WERI-Rb-1 (cell line): ENCODE measurements at regions not wholly inside any gene's neighbourhood (a gene's known extent, or its start where the extent isn't known, plus 50 kb on each side); places are given as distances from the start of the nearest gene placed in this dataset.

ENCODE experiments used
- DNase-seq: peaks from one replicate; pipeline ENCODE4 v3.0.0-alpha.2; 2020
- H3K27ac ChIP-seq: fragments of 250-450 bp; sonication (Bioruptor Pico); 2 replicates; pipeline ENCODE4 v1.5.1; 2020; ENCODE audit warnings: mild to moderate bottlenecking, moderate library complexity
- H3K27me3 ChIP-seq: fragments of 250-450 bp; sonication (Bioruptor Pico); 2 replicates; pipeline ENCODE4 v1.5.1; 2021; ENCODE audit warnings: mild to moderate bottlenecking, low read depth, moderate library complexity; ENCODE audit not compliant: insufficient read depth, severe bottlenecking
- H3K36me3 ChIP-seq: fragments of 250-450 bp; sonication (Bioruptor Pico); 2 replicates; pipeline ENCODE4 v1.5.1; 2020; ENCODE audit warnings: mild to moderate bottlenecking, moderate library complexity
- H3K4me3 ChIP-seq: 2 replicates; pipeline ENCODE4 v1.5.1; 2011; ENCODE audit warnings: low read depth, mild to moderate bottlenecking, control low read depth, low read length
- H3K9me3 ChIP-seq: fragments of 250-450 bp; sonication (Bioruptor Pico); 2 replicates; pipeline ENCODE4 v1.5.1; 2021; ENCODE audit warnings: mild to moderate bottlenecking, moderate library complexity; ENCODE audit not compliant: severe bottlenecking
- CTCF ChIP-seq: IDR thresholded peaks from 2 replicates; pipeline ENCODE4 v1.5.1; 2011; ENCODE audit warnings: low read depth, mild to moderate bottlenecking, control low read depth, inconsistent platforms, low read length

DNA sequence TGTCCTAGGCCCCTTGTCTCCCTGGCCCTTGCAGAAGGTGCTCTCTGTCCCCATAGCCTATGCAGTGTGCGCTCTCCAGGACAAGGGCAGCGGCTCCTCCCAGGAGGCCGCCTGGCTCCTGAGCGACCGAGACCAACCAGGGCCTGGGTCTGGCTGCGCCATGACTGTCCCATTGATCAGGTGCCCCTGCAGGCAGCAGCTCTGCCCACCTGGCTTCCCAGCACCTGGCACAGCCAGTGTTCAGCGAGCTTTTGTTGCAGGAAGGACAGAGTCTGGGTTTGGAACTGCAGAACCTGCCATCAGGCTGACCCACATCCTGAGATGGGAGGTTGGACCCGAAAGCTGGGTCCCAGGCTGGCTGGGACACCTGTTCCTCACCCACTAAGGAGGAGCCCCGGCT is 1001.1 kb downstream of the BRD1 start:
- no peaks in the 10 kb centered on the region for H3K9me3 ChIP-seq
- no peak for TF ChIP-seq CTCF
- DNase-seq, result no peak
- no peaks in the 10 kb centered on the region for H3K27me3 ChIP-seq
- H3K27ac ChIP-seq, result no peak overlapping the region
- no peak overlapping the region for H3K4me3 ChIP-seq
- H3K36me3 ChIP-seq, result no peaks in the 10 kb centered on the region

- no peaks in the 10 kb centered on the region for H3K9me3 ChIP-seq
- H3K27me3 ChIP-seq, result no peaks in the 10 kb centered on the region
- H3K4me3 ChIP-seq, result no peak overlapping the region
- no peaks in the 10 kb centered on the region for H3K36me3 ChIP-seq
- DNase-seq, result no peak
- no peak for TF ChIP-seq CTCF
- no peak overlapping the region for H3K27ac ChIP-seq
Measured at GRCh38 chr22:48825802-48826520, 1001.7 kb downstream of the BRD1 start.

DNA sequence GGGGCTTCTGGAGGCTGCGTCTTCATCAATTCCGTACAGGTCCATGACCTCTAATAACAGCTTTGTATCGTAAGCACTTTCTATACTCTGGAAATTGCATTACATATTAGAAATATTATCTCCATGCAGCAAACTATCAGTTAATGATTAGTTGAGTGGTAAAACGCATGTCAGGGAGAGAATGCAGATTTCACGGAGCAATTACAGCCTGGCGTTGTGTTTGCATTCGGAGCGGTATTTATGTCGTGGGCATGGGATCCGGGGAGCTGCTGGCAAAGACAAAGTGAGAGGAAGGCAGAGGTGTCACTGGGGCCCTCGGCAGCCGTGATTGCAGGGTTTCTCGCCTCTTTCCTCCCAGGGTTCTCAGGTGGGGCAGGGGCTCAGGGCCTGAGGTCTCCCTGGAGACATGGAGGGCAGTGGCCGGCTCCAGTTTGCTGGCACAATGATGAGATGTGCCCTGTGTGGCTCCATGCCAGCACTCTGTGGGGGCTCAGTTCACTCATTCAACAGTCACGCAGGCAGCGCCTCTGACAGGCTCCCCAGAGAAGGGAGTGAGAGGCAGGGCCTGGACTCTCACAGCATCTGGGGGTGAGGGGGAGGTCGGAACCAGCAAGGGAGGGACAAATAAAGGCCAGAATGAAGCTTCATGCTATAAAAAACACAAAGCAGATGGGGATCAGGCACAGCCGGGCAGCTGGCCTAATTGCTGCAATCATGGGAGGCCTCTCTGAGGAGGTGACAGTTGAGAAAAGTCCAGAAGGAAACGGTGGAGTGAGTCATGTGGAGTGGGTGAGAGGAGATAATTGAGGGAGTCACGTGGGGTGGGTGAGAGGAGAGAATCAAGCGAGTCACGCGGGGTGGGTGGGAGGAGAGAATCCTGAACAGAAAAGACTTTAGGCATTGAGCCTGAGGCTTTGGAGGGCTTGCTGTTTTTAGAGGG is 1002.7 kb downstream of the BRD1 start:
- no peaks in the 10 kb centered on the region for H3K9me3 ChIP-seq
- no peak for TF ChIP-seq CTCF
- no peak overlapping the region for H3K27ac ChIP-seq
- H3K27me3 ChIP-seq, result no peaks in the 10 kb centered on the region
- no peaks in the 10 kb centered on the region for H3K36me3 ChIP-seq
- no peak for DNase-seq
- H3K4me3 ChIP-seq, result no peak overlapping the region

DNA sequence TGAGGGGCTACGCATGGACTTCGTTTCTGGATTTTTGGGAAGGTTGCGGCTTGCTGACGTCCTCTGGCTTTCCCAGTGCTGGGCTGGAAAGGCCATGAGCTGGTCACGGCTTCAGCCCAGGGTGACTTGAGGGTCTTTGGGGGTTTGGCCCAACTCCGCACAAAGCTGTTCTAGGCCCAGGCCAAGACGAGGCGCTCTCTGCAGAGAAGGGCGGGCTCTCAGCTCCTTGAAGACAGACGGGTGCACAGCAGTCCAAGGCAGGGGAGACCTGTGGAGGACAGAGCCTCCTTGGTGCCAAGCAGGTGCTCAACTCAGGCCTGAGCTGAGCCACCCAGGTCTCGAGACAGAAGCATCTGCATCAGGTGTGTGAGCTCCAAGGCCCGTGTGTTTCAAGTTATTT is 1003.7 kb downstream of the BRD1 start:
- H3K27me3 ChIP-seq, result no peaks in the 10 kb centered on the region
- H3K27ac ChIP-seq, result no peak overlapping the region
- H3K9me3 ChIP-seq, result no peaks in the 10 kb centered on the region
- no peaks in the 10 kb centered on the region for H3K36me3 ChIP-seq
- TF ChIP-seq CTCF, result no peak
- no peak for DNase-seq
- no peak overlapping the region for H3K4me3 ChIP-seq

GRCh38 chr22:48822278-48823233 is 1005.1 kb downstream of the BRD1 start:
- Histone ChIP-seq H3K27me3 (no peaks in the 10 kb centered on the region), H3K36me3 (no peaks in the 10 kb centered on the region), H3K4me3 (no peak overlapping the region), H3K27ac (no peak overlapping the region), H3K9me3 (no peaks in the 10 kb centered on the region)
- TF ChIP-seq CTCF, result no peak
- no peak for DNase-seq
